ENCODE measurements at regions not wholly inside any gene's neighbourhood (a gene's known extent, or its start where the extent isn't known, plus 50 kb on each side); places are given as distances from the start of the nearest gene placed in this dataset.

GRCh38 chr13:91135376-91135775 lies 212.1 kb upstream of the MIR17HG start:
- ChIA-PET POLR2A (no interaction called here), CTCF (interaction anchor here (1.2 kb wide), 1 partner anchor 271 kb away, joined by 4 read pairs; no protein-coding TSS in a partner anchor)
- no peak overlapping the region for H3K27ac ChIP-seq (ENCODE audit: low read depth, low read length)

GRCh38 chr13:91135968-91136367 lies 211.5 kb upstream of the MIR17HG start:
- Histone ChIP-seq H3K4me3 (ENCODE audit: low read depth, low read length) (no peak overlapping the region), H3K27ac (ENCODE audit: low read depth, low read length) (no peak overlapping the region), H3K9me3 (ENCODE audit: control insufficient read depth, insufficient read depth, low read length) (no peaks in the 10 kb centered on the region), H3K27me3 (ENCODE audit: control insufficient read depth, insufficient read depth, low read length) (no peaks in the 10 kb centered on the region)
- DNase-seq (ENCODE audit: low read depth, low spot score), result no peak
- ChIA-PET POLR2A (no interaction called here), CTCF (interaction anchor here (1.2 kb wide), 1 partner anchor 271 kb away, joined by 4 read pairs; no protein-coding TSS in a partner anchor)
- TF ChIP-seq CTCF (IDR thresholded peaks at IDR 0.05; ENCODE audit: low read depth, low read length), result no peak

More at GRCh38 chr13:91135376-91135775, 212.1 kb upstream of the MIR17HG start:
- TF ChIP-seq CTCF (IDR thresholded peaks at IDR 0.05; ENCODE audit: low read depth, low read length), result no peak
- Histone ChIP-seq H3K4me3 (ENCODE audit: low read depth, low read length) (no peak overlapping the region), H3K27me3 (ENCODE audit: control insufficient read depth, insufficient read depth, low read length) (no peaks in the 10 kb centered on the region), H3K9me3 (ENCODE audit: control insufficient read depth, insufficient read depth, low read length) (no peaks in the 10 kb centered on the region)
- no peak for DNase-seq (ENCODE audit: low read depth, low spot score)

- ChIA-PET POLR2A (no interaction called here), CTCF (no interaction called here)
- no peak for TF ChIP-seq CTCF (IDR thresholded peaks at IDR 0.05; ENCODE audit: low read depth, low read length)
- DNase-seq (ENCODE audit: low read depth, low spot score), result no peak
- no peak overlapping the region for H3K27ac ChIP-seq (ENCODE audit: low read depth, low read length)
- H3K9me3 ChIP-seq (ENCODE audit: control insufficient read depth, insufficient read depth, low read length), result no peaks in the 10 kb centered on the region
- no peak overlapping the region for H3K4me3 ChIP-seq (ENCODE audit: low read depth, low read length)
- no peaks in the 10 kb centered on the region for H3K27me3 ChIP-seq (ENCODE audit: control insufficient read depth, insufficient read depth, low read length)
Measured at GRCh38 chr13:91136806-91137205, 210.7 kb upstream of the MIR17HG start.

- H3K27me3 ChIP-seq (ENCODE audit: control insufficient read depth, insufficient read depth, low read length), result no peaks in the 10 kb centered on the region
- CTCF ChIA-PET, result no interaction called here
- H3K4me3 ChIP-seq (ENCODE audit: low read depth, low read length), result no peak overlapping the region
- TF ChIP-seq CTCF (IDR thresholded peaks at IDR 0.05; ENCODE audit: low read depth, low read length), result no peak
- H3K9me3 ChIP-seq (ENCODE audit: control insufficient read depth, insufficient read depth, low read length), result no peaks in the 10 kb centered on the region
- POLR2A ChIA-PET, result no interaction called here
- H3K27ac ChIP-seq (ENCODE audit: low read depth, low read length), result no peak overlapping the region
- no peak for DNase-seq (ENCODE audit: low read depth, low spot score)
Measured at GRCh38 chr13:91139232-91139631, 208.3 kb upstream of the MIR17HG start.

- DNase-seq (ENCODE audit: low read depth, low spot score), result no peak
- H3K4me3 ChIP-seq (ENCODE audit: low read depth, low read length), result no peak overlapping the region
- no peaks in the 10 kb centered on the region for H3K27me3 ChIP-seq (ENCODE audit: control insufficient read depth, insufficient read depth, low read length)
- H3K9me3 ChIP-seq (ENCODE audit: control insufficient read depth, insufficient read depth, low read length), result no peaks in the 10 kb centered on the region
- CTCF ChIA-PET, result no interaction called here
- POLR2A ChIA-PET, result no interaction called here
- no peak for TF ChIP-seq CTCF (IDR thresholded peaks at IDR 0.05; ENCODE audit: low read depth, low read length)
- no peak overlapping the region for H3K27ac ChIP-seq (ENCODE audit: low read depth, low read length)
Measured at GRCh38 chr13:91141543-91142061, 205.9 kb upstream of the MIR17HG start.

All from AG04450 (cell line).